ENCODE measurements at regions not wholly inside any gene's neighbourhood (a gene's known extent, or its start where the extent isn't known, plus 50 kb on each side); places are given as distances from the start of the nearest gene placed in this dataset.

DNA sequence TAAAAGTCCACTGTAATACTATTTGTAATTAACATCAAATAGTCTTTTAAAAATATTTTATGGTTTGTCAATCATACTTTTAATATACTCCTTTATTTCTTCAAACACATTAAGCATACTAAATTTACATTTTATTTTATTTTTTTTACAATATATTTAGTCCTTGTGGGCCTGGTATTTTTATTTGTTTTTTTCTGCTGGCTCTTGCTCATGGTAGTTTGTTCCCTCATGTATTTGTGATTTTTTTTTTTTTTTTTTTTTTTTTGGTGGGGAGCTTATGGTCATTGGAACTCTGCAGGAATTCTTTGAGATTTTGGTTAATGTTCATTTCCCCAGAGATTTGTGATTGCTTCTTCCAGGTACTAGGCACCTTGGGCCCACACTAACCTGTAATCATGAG is 185.5 kb downstream of the PDGFRA start:
- H3K4me3 ChIP-seq (replicated peaks in 1 of 3; ENCODE audit: insufficient read depth in 1 of 3, low read depth in 2 of 3, low read length in 3 of 3) = no peak overlapping the region
- H3K9me3 ChIP-seq (ENCODE audit: low read length) = no peaks in the 10 kb centered on the region
- ChIA-PET POLR2A (no interaction called here), CTCF (ENCODE audit: low intra/inter-chr PET ratio, low total read pairs) (no interaction called here)
- TF ChIP-seq MAFG (CRISPR knock-in tag; IDR thresholded peaks at IDR 0.05) = no peak
- no peak for TF ChIP-seq REPIN1 (CRISPR knock-in tag; IDR thresholded peaks at IDR 0.05; ENCODE audit: borderline replicate concordance, low read depth)
- no peak for TF ChIP-seq TOPORS (CRISPR knock-in tag; IDR thresholded peaks at IDR 0.05)
- no peak for TF ChIP-seq JARID2 (CRISPR knock-in tag; IDR thresholded peaks at IDR 0.05; ENCODE audit: insufficient replicate concordance)
- no peak for TF ChIP-seq NR2F2 (IDR thresholded peaks at IDR 0.05; ENCODE audit: borderline replicate concordance, low read depth)
- TF ChIP-seq ELF4 (CRISPR knock-in tag; IDR thresholded peaks at IDR 0.05; ENCODE audit: borderline replicate concordance) = no peak
- no peak for TF ChIP-seq ZNF547 (CRISPR knock-in tag; IDR thresholded peaks at IDR 0.05)
- no peak for TF ChIP-seq BRCA1 (CRISPR knock-in tag; IDR thresholded peaks at IDR 0.05)
- TF ChIP-seq, protein P1, sequence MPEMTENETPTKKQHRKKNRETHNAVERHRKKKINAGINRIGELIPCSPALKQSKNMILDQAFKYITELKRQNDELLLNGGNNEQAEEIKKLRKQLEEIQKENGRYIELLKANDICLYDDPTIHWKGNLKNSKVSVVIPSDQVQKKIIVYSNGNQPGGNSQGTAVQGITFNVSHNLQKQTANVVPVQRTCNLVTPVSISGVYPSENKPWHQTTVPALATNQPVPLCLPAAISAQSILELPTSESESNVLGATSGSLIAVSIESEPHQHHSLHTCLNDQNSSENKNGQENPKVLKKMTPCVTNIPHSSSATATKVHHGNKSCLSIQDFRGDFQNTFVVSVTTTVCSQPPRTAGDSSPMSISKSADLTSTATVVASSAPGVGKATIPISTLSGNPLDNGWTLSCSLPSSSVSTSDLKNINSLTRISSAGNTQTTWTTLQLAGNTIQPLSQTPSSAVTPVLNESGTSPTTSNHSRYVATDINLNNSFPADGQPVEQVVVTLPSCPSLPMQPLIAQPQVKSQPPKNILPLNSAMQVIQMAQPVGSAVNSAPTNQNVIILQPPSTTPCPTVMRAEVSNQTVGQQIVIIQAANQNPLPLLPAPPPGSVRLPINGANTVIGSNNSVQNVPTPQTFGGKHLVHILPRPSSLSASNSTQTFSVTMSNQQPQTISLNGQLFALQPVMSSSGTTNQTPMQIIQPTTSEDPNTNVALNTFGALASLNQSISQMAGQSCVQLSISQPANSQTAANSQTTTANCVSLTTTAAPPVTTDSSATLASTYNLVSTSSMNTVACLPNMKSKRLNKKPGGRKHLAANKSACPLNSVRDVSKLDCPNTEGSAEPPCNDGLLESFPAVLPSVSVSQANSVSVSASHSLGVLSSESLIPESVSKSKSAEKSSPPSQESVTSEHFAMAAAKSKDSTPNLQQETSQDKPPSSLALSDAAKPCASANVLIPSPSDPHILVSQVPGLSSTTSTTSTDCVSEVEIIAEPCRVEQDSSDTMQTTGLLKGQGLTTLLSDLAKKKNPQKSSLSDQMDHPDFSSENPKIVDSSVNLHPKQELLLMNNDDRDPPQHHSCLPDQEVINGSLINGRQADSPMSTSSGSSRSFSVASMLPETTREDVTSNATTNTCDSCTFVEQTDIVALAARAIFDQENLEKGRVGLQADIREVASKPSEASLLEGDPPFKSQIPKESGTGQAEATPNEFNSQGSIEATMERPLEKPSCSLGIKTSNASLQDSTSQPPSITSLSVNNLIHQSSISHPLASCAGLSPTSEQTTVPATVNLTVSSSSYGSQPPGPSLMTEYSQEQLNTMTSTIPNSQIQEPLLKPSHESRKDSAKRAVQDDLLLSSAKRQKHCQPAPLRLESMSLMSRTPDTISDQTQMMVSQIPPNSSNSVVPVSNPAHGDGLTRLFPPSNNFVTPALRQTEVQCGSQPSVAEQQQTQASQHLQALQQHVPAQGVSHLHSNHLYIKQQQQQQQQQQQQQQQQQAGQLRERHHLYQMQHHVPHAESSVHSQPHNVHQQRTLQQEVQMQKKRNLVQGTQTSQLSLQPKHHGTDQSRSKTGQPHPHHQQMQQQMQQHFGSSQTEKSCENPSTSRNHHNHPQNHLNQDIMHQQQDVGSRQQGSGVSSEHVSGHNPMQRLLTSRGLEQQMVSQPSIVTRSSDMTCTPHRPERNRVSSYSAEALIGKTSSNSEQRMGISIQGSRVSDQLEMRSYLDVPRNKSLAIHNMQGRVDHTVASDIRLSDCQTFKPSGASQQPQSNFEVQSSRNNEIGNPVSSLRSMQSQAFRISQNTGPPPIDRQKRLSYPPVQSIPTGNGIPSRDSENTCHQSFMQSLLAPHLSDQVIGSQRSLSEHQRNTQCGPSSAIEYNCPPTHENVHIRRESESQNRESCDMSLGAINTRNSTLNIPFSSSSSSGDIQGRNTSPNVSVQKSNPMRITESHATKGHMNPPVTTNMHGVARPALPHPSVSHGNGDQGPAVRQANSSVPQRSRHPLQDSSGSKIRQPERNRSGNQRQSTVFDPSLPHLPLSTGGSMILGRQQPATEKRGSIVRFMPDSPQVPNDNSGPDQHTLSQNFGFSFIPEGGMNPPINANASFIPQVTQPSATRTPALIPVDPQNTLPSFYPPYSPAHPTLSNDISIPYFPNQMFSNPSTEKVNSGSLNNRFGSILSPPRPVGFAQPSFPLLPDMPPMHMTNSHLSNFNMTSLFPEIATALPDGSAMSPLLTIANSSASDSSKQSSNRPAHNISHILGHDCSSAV (CRISPR knock-in tag; IDR thresholded peaks at IDR 0.05; ENCODE audit: borderline replicate concordance) = no peak
- TF ChIP-seq, protein P2, sequence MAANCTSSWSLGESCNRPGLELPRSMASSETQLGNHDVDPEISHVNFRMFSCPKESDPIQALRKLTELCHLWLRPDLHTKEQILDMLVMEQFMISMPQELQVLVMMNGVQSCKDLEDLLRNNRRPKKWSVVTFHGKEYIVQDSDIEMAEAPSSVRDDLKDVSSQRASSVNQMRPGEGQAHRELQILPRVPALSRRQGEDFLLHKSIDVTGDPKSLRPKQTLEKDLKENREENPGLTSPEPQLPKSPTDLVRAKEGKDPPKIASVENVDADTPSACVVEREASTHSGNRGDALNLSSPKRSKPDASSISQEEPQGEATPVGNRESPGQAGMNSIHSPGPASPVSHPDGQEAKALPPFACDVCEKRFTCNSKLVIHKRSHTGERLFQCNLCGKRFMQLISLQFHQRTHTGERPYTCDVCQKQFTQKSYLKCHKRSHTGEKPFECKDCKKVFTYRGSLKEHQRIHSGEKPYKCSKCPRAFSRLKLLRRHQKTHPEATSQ (CRISPR knock-in tag; IDR thresholded peaks at IDR 0.05; ENCODE audit: borderline replicate concordance) = no peak
- no peak for TF ChIP-seq SSRP1 (CRISPR knock-in tag; IDR thresholded peaks at IDR 0.05)
- TF ChIP-seq KLF9 (CRISPR knock-in tag; IDR thresholded peaks at IDR 0.05; ENCODE audit: low read depth) = no peak
- no peak for TF ChIP-seq ZNF782 (CRISPR knock-in tag; IDR thresholded peaks at IDR 0.05; ENCODE audit: borderline replicate concordance)
- no peak for TF ChIP-seq CHD4 (IDR thresholded peaks at IDR 0.05; ENCODE audit: borderline replicate concordance, low read length)
- no peak for TF ChIP-seq SNAI1 (CRISPR knock-in tag; IDR thresholded peaks at IDR 0.05; ENCODE audit: borderline replicate concordance)
- intact Hi-C loops (cut with micrococcal nuclease; ENCODE audit: unreplicated experiment) = no loop called here
- no peaks in the 10 kb centered on the region for H3K27me3 ChIP-seq (ENCODE audit: control insufficient read depth in 1 of 2, insufficient read depth in 2 of 2, low read length in 2 of 2)
- H3K27ac ChIP-seq (ENCODE audit: extremely low read length, insufficient read depth, low read length) = no peak overlapping the region
- H3K79me2 ChIP-seq (ENCODE audit: insufficient read depth, low read length) = no peaks in the 10 kb centered on the region
- FAIRE-seq (no peak), DNase-seq (ENCODE audit: low spot score) (no peak), ATAC-seq (no peak)
- H2AFZ ChIP-seq (ENCODE audit: low read length) = no peak overlapping the region
- no peak overlapping the region for H3K9ac ChIP-seq (ENCODE audit: insufficient read depth, low read depth, low read length)
- H3K4me1 ChIP-seq (ENCODE audit: insufficient read depth, low read length) = no peaks in the 10 kb centered on the region
- no peaks in the 10 kb centered on the region for H4K20me1 ChIP-seq (ENCODE audit: insufficient read depth, low read length)
- no TSS peak for BruUV-seq (replicated peaks)
- H3K36me3 ChIP-seq (replicated peaks in 1 of 2; ENCODE audit: control insufficient read depth in 1 of 2, insufficient read depth in 2 of 2, low read length in 2 of 2) = no peaks in the 10 kb centered on the region
- H3K4me2 ChIP-seq (ENCODE audit: low read depth, low read length) = no peak overlapping the region
- in situ Hi-C loops (cut with HindIII; ENCODE audit: extremely low pct_ligation_motif_present, low pct_unique_long_range_greater_than_20kb) = no loop called here
